MCF 10A (cell line): ENCODE measurements at regions not wholly inside any gene's neighbourhood (a gene's known extent, or its start where the extent isn't known, plus 50 kb on each side); places are given as distances from the start of the nearest gene placed in this dataset.

ENCODE experiments used
- BruUV-seq: library from RNA; stranded (reverse); fragments of 400-500 nt; replicated peaks from 2 replicates; lab custom pipeline; 2021; lab: Mats Ljungman, UMichigan
- CTCF ChIA-PET: fragments of 300-600 bp; sonication (Branson Sonifier 250); formaldehyde crosslinking; extraction: SDS; loops from one replicate; lab custom pipeline; 2021; ENCODE audit warnings: antibody characterized with exemption, inconsistent platforms; lab: Yijun Ruan, JAX
- POLR2A ChIA-PET: fragments of 300-600, 350-650 bp; sonication (Branson Sonifier 250); formaldehyde crosslinking; extraction: SDS; loops from one replicate; lab custom pipeline; 2020; ENCODE audit warnings: antibody characterized with exemption, inconsistent platforms; lab: Yijun Ruan, JAX
- DNase-seq: peaks from one replicate; pipeline ENCODE4 v3.0.0-alpha.2; 2018; ENCODE audit not compliant: unreplicated experiment
- H3K27ac Mint-ChIP-seq: one replicate; pipeline ENCODE4 v1.8.0; 2022; ENCODE audit warnings: mild to moderate bottlenecking, low read depth, mixed read lengths; ENCODE audit not compliant: unreplicated experiment
- H3K27me3 Mint-ChIP-seq: one replicate; pipeline ENCODE4 v1.8.0; 2022; ENCODE audit warnings: mixed read lengths; ENCODE audit not compliant: insufficient read depth, unreplicated experiment
- H3K36me3 Mint-ChIP-seq: one replicate; pipeline ENCODE4 v1.8.0; 2022; ENCODE audit warnings: mild to moderate bottlenecking, moderate library complexity, mixed read lengths; ENCODE audit not compliant: insufficient read depth, unreplicated experiment
- H3K4me1 Mint-ChIP-seq: one replicate; pipeline ENCODE4 v1.8.0; 2022; ENCODE audit warnings: mixed read lengths; ENCODE audit not compliant: insufficient read depth, unreplicated experiment
- H3K4me3 Mint-ChIP-seq: one replicate; pipeline ENCODE4 v1.8.0; 2022; ENCODE audit warnings: mild to moderate bottlenecking, moderate library complexity, mixed read lengths; ENCODE audit not compliant: unreplicated experiment
- H3K9me3 Mint-ChIP-seq: one replicate; pipeline ENCODE4 v1.8.0; 2022; ENCODE audit warnings: mixed read lengths; ENCODE audit not compliant: unreplicated experiment
- intact Hi-C: fragments of 100-400 bp; cut with micrococcal nuclease; formaldehyde crosslinking; loops from 2 replicates; pipeline ENCODE4 v1.14.1; 2022
- TF ChIP-seq, protein P1 (sequence below): fragments of 200-600 bp; IDR thresholded peaks from one replicate; pipeline ENCODE4 v1.8.0; 2022; ENCODE audit warnings: antibody characterized with exemption, mild to moderate bottlenecking; ENCODE audit not compliant: unreplicated experiment

DNA sequence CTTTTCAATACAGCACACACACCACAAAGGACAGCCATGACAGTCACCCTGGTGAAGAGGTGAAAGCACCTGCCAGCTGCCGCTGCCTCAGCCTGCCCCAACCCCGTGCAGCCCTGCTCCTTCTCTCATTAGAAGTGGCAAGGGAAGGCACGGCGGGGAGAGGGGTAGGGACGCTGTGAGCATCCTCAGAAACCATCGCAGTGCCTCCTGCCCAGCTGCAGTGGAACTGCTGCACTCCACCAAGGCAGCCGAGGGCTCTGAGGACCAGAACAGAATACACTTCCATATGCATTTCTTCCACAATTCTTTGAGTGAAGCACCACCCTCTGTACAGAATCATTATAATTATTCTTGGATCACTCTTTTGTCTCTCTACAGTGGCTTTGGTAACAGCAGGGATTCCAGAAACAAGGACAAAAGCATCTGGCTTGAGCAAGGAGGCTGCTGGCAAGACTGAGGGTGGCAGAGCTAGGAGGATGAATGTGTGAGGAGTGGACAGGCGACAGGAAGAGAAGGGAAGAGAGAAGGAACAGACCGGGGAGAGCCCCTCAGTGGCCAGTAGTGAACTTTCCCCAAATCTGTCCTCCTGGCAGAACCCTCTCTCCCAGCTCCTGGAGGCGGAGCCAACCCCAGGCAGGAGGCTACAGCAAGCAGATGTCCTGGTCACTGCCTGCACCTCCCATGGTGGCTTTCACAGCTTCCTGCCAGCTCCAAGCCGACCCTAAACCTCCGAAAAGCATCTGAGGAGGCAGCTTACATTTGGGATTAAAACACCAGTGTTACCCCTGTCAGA lies 73.2 kb downstream of the MTNR1A start:
- intact Hi-C loops = no loop called here
- Mint-ChIP-seq H3K9me3 (no peaks in the 10 kb centered on the region), H3K27me3 (no peaks in the 10 kb centered on the region), H3K36me3 (no peaks in the 10 kb centered on the region), H3K27ac (no peak overlapping the region), H3K4me1 (peaks cover 7% of the 10 kb centered on the region), H3K4me3 (no peak overlapping the region)
- CTCF ChIA-PET = interaction anchor here (0.9 to 2.5 kb wide), 3 partner anchors 9 to 22 kb away, joined by 3 to 14 read pairs (median 4); no protein-coding TSS in a partner anchor
- no TSS peak for BruUV-seq
- POLR2A ChIA-PET = no interaction called here
- DNase-seq = no peak
- TF ChIP-seq, protein P1, sequence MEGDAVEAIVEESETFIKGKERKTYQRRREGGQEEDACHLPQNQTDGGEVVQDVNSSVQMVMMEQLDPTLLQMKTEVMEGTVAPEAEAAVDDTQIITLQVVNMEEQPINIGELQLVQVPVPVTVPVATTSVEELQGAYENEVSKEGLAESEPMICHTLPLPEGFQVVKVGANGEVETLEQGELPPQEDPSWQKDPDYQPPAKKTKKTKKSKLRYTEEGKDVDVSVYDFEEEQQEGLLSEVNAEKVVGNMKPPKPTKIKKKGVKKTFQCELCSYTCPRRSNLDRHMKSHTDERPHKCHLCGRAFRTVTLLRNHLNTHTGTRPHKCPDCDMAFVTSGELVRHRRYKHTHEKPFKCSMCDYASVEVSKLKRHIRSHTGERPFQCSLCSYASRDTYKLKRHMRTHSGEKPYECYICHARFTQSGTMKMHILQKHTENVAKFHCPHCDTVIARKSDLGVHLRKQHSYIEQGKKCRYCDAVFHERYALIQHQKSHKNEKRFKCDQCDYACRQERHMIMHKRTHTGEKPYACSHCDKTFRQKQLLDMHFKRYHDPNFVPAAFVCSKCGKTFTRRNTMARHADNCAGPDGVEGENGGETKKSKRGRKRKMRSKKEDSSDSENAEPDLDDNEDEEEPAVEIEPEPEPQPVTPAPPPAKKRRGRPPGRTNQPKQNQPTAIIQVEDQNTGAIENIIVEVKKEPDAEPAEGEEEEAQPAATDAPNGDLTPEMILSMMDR = no peak

DNA sequence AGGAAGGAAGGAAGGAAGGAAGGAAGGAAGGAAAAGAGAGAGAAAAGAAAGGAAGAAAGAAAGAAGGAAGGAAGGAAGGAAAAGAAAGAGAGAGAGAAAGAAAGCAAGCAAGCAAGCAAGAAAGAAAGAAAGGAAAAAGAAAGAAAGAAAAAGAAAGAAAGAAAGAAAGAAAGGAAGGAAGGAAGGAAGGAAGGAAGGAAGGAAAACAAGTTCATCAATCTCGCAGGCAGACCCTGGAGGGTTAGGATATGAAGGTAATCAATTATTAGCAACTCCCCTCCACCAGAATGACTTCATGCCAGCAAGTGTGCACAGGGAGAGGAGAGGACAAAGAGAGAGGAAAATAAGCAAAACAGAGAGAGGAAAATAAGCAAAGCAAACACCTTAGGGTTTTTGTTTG lies 80.2 kb downstream of the MTNR1A start:
- TF ChIP-seq, protein P1 = no peak

DNA sequence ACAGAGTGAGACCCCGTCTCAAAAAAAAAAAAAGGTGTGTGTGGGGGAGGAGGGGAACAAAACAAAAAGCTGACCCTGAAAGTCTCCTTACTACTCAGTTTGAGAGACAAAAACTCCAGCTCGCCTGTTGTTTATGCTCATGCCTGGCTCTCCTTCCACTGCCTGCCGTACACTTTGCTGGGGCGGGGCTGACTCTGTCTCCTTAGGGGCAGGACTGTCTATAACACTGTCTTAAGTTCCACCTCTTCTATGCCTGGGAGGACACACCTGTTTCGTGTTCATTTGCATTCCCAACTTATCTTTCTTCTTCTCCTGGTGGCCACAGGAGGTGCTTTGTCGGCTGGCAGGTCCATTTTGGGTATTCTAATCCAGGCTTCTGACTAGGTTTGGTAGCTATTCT lies 81.4 kb downstream of the MTNR1A start:
- no peaks in the 10 kb centered on the region for H3K27me3 Mint-ChIP-seq
- H3K36me3 Mint-ChIP-seq = no peaks in the 10 kb centered on the region
- H3K9me3 Mint-ChIP-seq = no peaks in the 10 kb centered on the region
- ChIA-PET POLR2A (interaction anchor here (0.6 kb wide), 1 partner anchor 25 kb away, joined by 3 read pairs; no protein-coding TSS in a partner anchor), CTCF (interaction anchor here (0.5 to 4.8 kb wide), 11 partner anchors 8 to 550 kb away, joined by 3 to 41 read pairs (median 7); no protein-coding TSS in a partner anchor)
- no TSS peak for BruUV-seq
- TF ChIP-seq, protein P1 = no peak
- H3K4me1 Mint-ChIP-seq = no peaks in the 10 kb centered on the region
- intact Hi-C loops = loop anchor here (1.0 to 5.0 kb wide), 4 partner anchors 80 to 248 kb away; partner anchors contain the start of gene FAT1
- DNase-seq = no peak
- no peak overlapping the region for H3K4me3 Mint-ChIP-seq
- H3K27ac Mint-ChIP-seq = no peak overlapping the region

More for the DNA sequence above, 80.2 kb downstream of the MTNR1A start:
- no peaks in the 10 kb centered on the region for H3K4me1 Mint-ChIP-seq
- POLR2A ChIA-PET = no interaction called here
- no peaks in the 10 kb centered on the region for H3K9me3 Mint-ChIP-seq
- no peaks in the 10 kb centered on the region for H3K36me3 Mint-ChIP-seq
- no peaks in the 10 kb centered on the region for H3K27me3 Mint-ChIP-seq
- BruUV-seq = no TSS peak
- intact Hi-C loops = no loop called here
- CTCF ChIA-PET = interaction anchor here (0.8 to 4.8 kb wide), 2 partner anchors 30 to 112 kb away, joined by 4 to 41 read pairs; no protein-coding TSS in a partner anchor
- no peak overlapping the region for H3K27ac Mint-ChIP-seq
- H3K4me3 Mint-ChIP-seq = no peak overlapping the region
- no peak for DNase-seq

DNA sequence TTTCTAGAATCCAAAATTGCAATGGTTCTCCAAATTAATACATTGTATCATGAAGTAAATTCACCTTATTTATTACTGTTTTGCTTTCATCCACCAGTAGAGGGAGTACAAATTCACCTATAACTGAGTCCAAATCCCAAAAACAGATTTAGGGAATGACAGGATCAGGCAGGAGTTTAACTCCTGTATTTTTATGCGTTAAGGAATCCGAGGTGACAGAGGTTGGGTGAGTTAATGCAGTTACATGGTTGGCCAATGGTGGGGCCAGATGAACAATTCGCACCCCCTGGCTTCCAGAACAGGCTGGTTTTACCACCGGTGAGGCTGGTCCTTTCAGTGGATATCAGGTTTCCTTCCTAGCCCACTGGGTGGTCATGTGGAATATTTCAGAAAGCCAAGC lies 82.4 kb downstream of the MTNR1A start:
- no peaks in the 10 kb centered on the region for H3K4me1 Mint-ChIP-seq
- TF ChIP-seq, protein P1 = peak; percentile 52
- H3K4me3 Mint-ChIP-seq = no peak overlapping the region
- DNase-seq = peak; percentile 56
- intact Hi-C loops = loop anchor here (1.0 to 5.0 kb wide), 4 partner anchors 81 to 249 kb away; partner anchors contain the start of gene FAT1
- H3K9me3 Mint-ChIP-seq = no peaks in the 10 kb centered on the region
- ChIA-PET CTCF (interaction anchor here (0.6 to 4.8 kb wide), 19 partner anchors 9 to 1958 kb away, joined by 3 to 41 read pairs (median 4); no protein-coding TSS in a partner anchor), POLR2A (no interaction called here)
- BruUV-seq = no TSS peak
- H3K27ac Mint-ChIP-seq = no peak overlapping the region
- H3K27me3 Mint-ChIP-seq = no peaks in the 10 kb centered on the region
- H3K36me3 Mint-ChIP-seq = no peaks in the 10 kb centered on the region
